GM23338 (cell line): ENCODE measurements at regions not wholly inside any gene's neighbourhood (a gene's known extent, or its start where the extent isn't known, plus 50 kb on each side); places are given as distances from the start of the nearest gene placed in this dataset.

Experiments used
- ATAC-seq: fragments of 200-7000 bp; cut with Tn5 transposase; 3 replicates; pipeline ENCODE4 v1.9.1; 2020
- DNase-seq: peaks from one replicate; pipeline ENCODE4 v3.0.0-alpha.2; 2015; ENCODE audit warnings: low spot score
- H2AFZ ChIP-seq: fragments of 200-600 bp; sonication (generic); 2 replicates; pipeline ENCODE4 v1.8.0; 2016; ENCODE audit warnings: antibody characterized with exemption, mild to moderate bottlenecking, moderate library complexity
- H3F3A ChIP-seq: fragments of 200-600 bp; sonication (generic); replicated peaks from 2 replicates; pipeline ENCODE4 v1.8.0; 2017; ENCODE audit warnings: antibody characterized with exemption, mixed run types, low read depth
- H3K27ac ChIP-seq: fragments of 200-600 bp; sonication (generic); 2 replicates; pipeline ENCODE4 v1.6.1; 2016; ENCODE audit warnings: low read depth
- H3K27me3 ChIP-seq: fragments of 200-600 bp; sonication (generic); 2 replicates; pipeline ENCODE4 v1.8.0; 2016; ENCODE audit warnings: mild to moderate bottlenecking, mixed run types, moderate library complexity; ENCODE audit not compliant: insufficient read depth
- H3K36me3 ChIP-seq: fragments of 200-600 bp; sonication (generic); 2 replicates; pipeline ENCODE4 v1.8.0; 2016; ENCODE audit warnings: mild to moderate bottlenecking; ENCODE audit not compliant: insufficient read depth
- H3K4me1 ChIP-seq: fragments of 200-600 bp; sonication (generic); 2 replicates; pipeline ENCODE4 v1.8.0; 2016; ENCODE audit warnings: mild to moderate bottlenecking, moderate library complexity; ENCODE audit not compliant: insufficient read depth
- H3K4me2 ChIP-seq: fragments of 200-600 bp; sonication (generic); 2 replicates; pipeline ENCODE4 v1.7.1; 2017; ENCODE audit warnings: mixed run types
- H3K4me3 ChIP-seq: fragments of 200-600 bp; sonication (generic); 2 replicates; pipeline ENCODE4 v1.6.1; 2016; ENCODE audit warnings: mixed run types
- H3K79me2 ChIP-seq: fragments of 200-600 bp; sonication (generic); replicated peaks from 2 replicates; pipeline ENCODE4 v1.8.0; 2017; ENCODE audit warnings: mild to moderate bottlenecking; ENCODE audit not compliant: insufficient read depth
- H3K9me2 ChIP-seq: fragments of 200-600 bp; sonication (generic); 2 replicates; pipeline ENCODE4 v1.8.0; 2017; ENCODE audit not compliant: insufficient read depth
- H4K20me1 ChIP-seq: fragments of 200-600 bp; sonication (generic); replicated peaks from 2 replicates; pipeline ENCODE4 v1.8.0; 2017; ENCODE audit warnings: mild to moderate bottlenecking; ENCODE audit not compliant: insufficient read depth
- H3K27ac Mint-ChIP-seq: 2 replicates; pipeline ENCODE4 v1.8.0; 2020; ENCODE audit warnings: inconsistent platforms, mild to moderate bottlenecking, moderate library complexity, mixed read lengths
- H3K27me3 Mint-ChIP-seq: 3 replicates; pipeline ENCODE4 v1.8.0; 2022; ENCODE audit warnings: low read depth, mild to moderate bottlenecking, moderate library complexity, mixed read lengths, inconsistent platforms; ENCODE audit not compliant: insufficient read depth, poor library complexity
- H3K36me3 Mint-ChIP-seq: 3 replicates; pipeline ENCODE4 v1.8.0; 2021; ENCODE audit warnings: low read depth, mild to moderate bottlenecking, inconsistent platforms, moderate library complexity, mixed read lengths
- H3K4me1 Mint-ChIP-seq: 3 replicates; pipeline ENCODE4 v1.8.0; 2020; ENCODE audit warnings: mild to moderate bottlenecking, inconsistent platforms, mixed read lengths
- H3K4me3 Mint-ChIP-seq: 3 replicates; pipeline ENCODE4 v1.8.0; 2021; ENCODE audit warnings: moderate library complexity, mild to moderate bottlenecking, inconsistent platforms, mixed read lengths
- H3K9me3 Mint-ChIP-seq: 3 replicates; pipeline ENCODE4 v1.8.0; 2020; ENCODE audit warnings: moderate library complexity, mild to moderate bottlenecking, inconsistent platforms, mixed read lengths
- CREB1 ChIP-seq: fragments of 250-450 bp; sonication (Bioruptor Pico); IDR thresholded peaks from 2 replicates; pipeline ENCODE4 v1.5.0; 2020; ENCODE audit warnings: low read depth, mild to moderate bottlenecking, moderate library complexity
- JUNB ChIP-seq: IDR thresholded peaks from one replicate; pipeline ENCODE4 v1.6.1; 2016; ENCODE audit warnings: antibody characterized with exemption; ENCODE audit not compliant: unreplicated experiment
- NANOG ChIP-seq: IDR thresholded peaks from 2 replicates; pipeline ENCODE4 v1.6.1; 2016; ENCODE audit warnings: antibody characterized with exemption, borderline replicate concordance
- ZNF331 ChIP-seq: fragments of 250-450 bp; sonication (Bioruptor Pico); IDR thresholded peaks from 2 replicates; pipeline ENCODE4 v1.5.0; 2020; ENCODE audit warnings: low read depth, mild to moderate bottlenecking, moderate library complexity
- TF ChIP-seq, protein P1 (sequence below): IDR thresholded peaks from one replicate; pipeline ENCODE4 v1.6.1; 2018; ENCODE audit warnings: antibody characterized with exemption; ENCODE audit not compliant: unreplicated experiment
- TF ChIP-seq, protein P2 (sequence below), 2 experiments: fragments of 200-600 bp in 1 of 2; sonication (generic) in 1 of 2; conservative IDR thresholded peaks; 2 replicates each; pipeline versions ENCODE4 v1.5.1 to v1.6.1; 2016 to 2017; ENCODE audit warnings: antibody characterized with exemption in 2 of 2, low read depth in 2 of 2, mild to moderate bottlenecking in 2 of 2, moderate library complexity in 1 of 2
- TF ChIP-seq, protein P3 (sequence below): fragments of 250-450 bp; sonication (Bioruptor Pico); IDR thresholded peaks from 2 replicates; pipeline ENCODE4 v1.5.0; 2020; ENCODE audit warnings: mild to moderate bottlenecking, moderate library complexity

DNA sequence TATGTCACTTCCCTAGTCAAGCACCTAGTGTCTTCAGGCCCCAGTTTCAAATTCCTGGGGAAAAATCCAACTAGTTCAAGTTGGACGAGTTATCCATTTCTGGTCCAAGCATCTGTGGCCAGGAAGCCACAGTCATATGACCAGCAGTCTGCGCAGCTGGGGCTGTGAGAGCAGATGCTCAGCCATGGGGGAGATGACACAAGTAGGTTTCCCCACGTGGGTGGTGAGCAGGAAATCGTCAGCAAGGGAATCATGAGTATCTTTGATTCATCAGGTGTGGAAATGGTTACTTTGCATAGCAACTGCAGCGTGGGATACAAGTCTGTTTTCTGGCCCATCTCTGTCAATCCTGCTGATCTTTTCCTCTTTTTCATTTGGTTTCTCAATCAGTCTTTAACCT is 185.3 kb downstream of the C11orf91 start:
- Histone ChIP-seq H3F3A (no peaks in the 10 kb centered on the region), H3K4me2 (no peak overlapping the region), H3K79me2 (no peaks in the 10 kb centered on the region), H3K36me3 (no peaks in the 10 kb centered on the region), H3K27me3 (no peaks in the 10 kb centered on the region), H4K20me1 (no peaks in the 10 kb centered on the region), H3K4me1 (no peaks in the 10 kb centered on the region), H3K27ac (no peak overlapping the region), H2AFZ (no peak overlapping the region), H3K9me2 (peaks cover 2% of the 10 kb centered on the region; the same call in 1 of the 2 replicates), H3K4me3 (no peak overlapping the region)
- TF ChIP-seq, protein P1, sequence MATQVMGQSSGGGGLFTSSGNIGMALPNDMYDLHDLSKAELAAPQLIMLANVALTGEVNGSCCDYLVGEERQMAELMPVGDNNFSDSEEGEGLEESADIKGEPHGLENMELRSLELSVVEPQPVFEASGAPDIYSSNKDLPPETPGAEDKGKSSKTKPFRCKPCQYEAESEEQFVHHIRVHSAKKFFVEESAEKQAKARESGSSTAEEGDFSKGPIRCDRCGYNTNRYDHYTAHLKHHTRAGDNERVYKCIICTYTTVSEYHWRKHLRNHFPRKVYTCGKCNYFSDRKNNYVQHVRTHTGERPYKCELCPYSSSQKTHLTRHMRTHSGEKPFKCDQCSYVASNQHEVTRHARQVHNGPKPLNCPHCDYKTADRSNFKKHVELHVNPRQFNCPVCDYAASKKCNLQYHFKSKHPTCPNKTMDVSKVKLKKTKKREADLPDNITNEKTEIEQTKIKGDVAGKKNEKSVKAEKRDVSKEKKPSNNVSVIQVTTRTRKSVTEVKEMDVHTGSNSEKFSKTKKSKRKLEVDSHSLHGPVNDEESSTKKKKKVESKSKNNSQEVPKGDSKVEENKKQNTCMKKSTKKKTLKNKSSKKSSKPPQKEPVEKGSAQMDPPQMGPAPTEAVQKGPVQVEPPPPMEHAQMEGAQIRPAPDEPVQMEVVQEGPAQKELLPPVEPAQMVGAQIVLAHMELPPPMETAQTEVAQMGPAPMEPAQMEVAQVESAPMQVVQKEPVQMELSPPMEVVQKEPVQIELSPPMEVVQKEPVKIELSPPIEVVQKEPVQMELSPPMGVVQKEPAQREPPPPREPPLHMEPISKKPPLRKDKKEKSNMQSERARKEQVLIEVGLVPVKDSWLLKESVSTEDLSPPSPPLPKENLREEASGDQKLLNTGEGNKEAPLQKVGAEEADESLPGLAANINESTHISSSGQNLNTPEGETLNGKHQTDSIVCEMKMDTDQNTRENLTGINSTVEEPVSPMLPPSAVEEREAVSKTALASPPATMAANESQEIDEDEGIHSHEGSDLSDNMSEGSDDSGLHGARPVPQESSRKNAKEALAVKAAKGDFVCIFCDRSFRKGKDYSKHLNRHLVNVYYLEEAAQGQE, result no peak
- TF ChIP-seq NANOG (no peak), CREB1 (CRISPR knock-in tag) (no peak), ZNF331 (no peak), JUNB (no peak)
- TF ChIP-seq, protein P2, sequence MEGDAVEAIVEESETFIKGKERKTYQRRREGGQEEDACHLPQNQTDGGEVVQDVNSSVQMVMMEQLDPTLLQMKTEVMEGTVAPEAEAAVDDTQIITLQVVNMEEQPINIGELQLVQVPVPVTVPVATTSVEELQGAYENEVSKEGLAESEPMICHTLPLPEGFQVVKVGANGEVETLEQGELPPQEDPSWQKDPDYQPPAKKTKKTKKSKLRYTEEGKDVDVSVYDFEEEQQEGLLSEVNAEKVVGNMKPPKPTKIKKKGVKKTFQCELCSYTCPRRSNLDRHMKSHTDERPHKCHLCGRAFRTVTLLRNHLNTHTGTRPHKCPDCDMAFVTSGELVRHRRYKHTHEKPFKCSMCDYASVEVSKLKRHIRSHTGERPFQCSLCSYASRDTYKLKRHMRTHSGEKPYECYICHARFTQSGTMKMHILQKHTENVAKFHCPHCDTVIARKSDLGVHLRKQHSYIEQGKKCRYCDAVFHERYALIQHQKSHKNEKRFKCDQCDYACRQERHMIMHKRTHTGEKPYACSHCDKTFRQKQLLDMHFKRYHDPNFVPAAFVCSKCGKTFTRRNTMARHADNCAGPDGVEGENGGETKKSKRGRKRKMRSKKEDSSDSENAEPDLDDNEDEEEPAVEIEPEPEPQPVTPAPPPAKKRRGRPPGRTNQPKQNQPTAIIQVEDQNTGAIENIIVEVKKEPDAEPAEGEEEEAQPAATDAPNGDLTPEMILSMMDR (conservative IDR thresholded peaks at IDR 0.05; ENCODE audit: low read depth in 2 of 2), result no peak
- TF ChIP-seq, protein P3, sequence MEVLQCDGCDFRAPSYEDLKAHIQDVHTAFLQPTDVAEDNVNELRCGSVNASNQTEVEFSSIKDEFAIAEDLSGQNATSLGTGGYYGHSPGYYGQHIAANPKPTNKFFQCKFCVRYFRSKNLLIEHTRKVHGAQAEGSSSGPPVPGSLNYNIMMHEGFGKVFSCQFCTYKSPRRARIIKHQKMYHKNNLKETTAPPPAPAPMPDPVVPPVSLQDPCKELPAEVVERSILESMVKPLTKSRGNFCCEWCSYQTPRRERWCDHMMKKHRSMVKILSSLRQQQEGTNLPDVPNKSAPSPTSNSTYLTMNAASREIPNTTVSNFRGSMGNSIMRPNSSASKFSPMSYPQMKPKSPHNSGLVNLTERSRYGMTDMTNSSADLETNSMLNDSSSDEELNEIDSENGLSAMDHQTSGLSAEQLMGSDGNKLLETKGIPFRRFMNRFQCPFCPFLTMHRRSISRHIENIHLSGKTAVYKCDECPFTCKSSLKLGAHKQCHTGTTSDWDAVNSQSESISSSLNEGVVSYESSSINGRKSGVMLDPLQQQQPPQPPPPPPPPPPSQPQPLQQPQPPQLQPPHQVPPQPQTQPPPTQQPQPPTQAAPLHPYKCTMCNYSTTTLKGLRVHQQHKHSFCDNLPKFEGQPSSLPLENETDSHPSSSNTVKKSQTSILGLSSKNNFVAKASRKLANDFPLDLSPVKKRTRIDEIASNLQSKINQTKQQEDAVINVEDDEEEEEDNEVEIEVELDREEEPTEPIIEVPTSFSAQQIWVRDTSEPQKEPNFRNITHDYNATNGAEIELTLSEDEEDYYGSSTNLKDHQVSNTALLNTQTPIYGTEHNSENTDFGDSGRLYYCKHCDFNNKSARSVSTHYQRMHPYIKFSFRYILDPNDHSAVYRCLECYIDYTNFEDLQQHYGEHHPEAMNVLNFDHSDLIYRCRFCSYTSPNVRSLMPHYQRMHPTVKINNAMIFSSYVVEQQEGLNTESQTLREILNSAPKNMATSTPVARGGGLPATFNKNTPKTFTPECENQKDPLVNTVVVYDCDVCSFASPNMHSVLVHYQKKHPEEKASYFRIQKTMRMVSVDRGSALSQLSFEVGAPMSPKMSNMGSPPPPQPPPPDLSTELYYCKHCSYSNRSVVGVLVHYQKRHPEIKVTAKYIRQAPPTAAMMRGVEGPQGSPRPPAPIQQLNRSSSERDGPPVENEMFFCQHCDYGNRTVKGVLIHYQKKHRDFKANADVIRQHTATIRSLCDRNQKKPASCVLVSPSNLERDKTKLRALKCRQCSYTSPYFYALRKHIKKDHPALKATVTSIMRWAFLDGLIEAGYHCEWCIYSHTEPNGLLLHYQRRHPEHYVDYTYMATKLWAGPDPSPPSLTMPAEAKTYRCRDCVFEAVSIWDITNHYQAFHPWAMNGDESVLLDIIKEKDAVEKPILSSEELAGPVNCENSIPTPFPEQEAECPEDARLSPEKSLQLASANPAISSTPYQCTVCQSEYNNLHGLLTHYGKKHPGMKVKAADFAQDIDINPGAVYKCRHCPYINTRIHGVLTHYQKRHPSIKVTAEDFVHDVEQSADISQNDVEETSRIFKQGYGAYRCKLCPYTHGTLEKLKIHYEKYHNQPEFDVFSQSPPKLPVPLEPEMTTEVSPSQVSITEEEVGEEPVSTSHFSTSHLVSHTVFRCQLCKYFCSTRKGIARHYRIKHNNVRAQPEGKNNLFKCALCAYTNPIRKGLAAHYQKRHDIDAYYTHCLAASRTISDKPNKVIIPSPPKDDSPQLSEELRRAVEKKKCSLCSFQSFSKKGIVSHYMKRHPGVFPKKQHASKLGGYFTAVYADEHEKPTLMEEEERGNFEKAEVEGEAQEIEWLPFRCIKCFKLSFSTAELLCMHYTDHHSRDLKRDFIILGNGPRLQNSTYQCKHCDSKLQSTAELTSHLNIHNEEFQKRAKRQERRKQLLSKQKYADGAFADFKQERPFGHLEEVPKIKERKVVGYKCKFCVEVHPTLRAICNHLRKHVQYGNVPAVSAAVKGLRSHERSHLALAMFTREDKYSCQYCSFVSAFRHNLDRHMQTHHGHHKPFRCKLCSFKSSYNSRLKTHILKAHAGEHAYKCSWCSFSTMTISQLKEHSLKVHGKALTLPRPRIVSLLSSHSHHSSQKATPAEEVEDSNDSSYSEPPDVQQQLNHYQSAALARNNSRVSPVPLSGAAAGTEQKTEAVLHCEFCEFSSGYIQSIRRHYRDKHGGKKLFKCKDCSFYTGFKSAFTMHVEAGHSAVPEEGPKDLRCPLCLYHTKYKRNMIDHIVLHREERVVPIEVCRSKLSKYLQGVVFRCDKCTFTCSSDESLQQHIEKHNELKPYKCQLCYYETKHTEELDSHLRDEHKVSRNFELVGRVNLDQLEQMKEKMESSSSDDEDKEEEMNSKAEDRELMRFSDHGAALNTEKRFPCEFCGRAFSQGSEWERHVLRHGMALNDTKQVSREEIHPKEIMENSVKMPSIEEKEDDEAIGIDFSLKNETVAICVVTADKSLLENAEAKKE (CRISPR knock-in tag), result no peak
- H3K36me3 Mint-ChIP-seq, result no peaks in the 10 kb centered on the region
- no peaks in the 10 kb centered on the region for H3K9me3 Mint-ChIP-seq
- H3K27me3 Mint-ChIP-seq, result no peaks in the 10 kb centered on the region
- H3K4me3 Mint-ChIP-seq, result no peak overlapping the region
- DNase-seq (no peak), ATAC-seq (no peak)
- H3K27ac Mint-ChIP-seq, result no peak overlapping the region
- H3K4me1 Mint-ChIP-seq, result peaks cover 7% of the 10 kb centered on the region; the same call in 2 of the 3 replicates
